Activated CD8-positive, alpha-beta memory T cell treated with anti-CD3 and anti-CD28 coated beads, Interleukin-2, amount 50 U/mL, for 24 hours (primary cell): ENCODE measurements at regions not wholly inside any gene's neighbourhood (a gene's known extent, or its start where the extent isn't known, plus 50 kb on each side); places are given as distances from the start of the nearest gene placed in this dataset.
"Not testable (repeated sequence)": the region's sequence is repeated elsewhere in the genome, so short reads cannot be mapped to it uniquely, and the experiment has no call there.

Experiments
- DNase-seq: peaks from one replicate; pipeline ENCODE4 v3.0.0-alpha.2; 2020; ENCODE audit errors: extremely low read depth

DNA sequence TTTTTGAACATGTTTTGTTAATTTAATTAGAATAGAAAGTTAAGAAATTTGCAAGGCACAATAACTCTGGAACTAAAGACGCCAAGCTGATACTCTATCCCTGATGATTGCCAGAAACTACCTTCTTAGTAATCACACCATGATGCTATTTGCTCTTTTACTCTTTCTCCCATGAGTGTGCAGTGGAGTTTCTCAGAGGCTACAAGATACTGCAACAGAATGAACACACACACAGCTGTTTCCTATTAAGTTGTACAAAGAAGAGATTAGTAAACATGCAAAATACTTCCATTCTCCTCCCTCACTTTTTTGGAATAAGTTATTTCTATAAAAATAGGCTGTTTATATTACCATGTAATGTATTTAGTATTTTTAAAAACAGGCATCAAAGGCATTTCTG, 1367.5 kb downstream of the AACS start:
- no peak for DNase-seq

DNA sequence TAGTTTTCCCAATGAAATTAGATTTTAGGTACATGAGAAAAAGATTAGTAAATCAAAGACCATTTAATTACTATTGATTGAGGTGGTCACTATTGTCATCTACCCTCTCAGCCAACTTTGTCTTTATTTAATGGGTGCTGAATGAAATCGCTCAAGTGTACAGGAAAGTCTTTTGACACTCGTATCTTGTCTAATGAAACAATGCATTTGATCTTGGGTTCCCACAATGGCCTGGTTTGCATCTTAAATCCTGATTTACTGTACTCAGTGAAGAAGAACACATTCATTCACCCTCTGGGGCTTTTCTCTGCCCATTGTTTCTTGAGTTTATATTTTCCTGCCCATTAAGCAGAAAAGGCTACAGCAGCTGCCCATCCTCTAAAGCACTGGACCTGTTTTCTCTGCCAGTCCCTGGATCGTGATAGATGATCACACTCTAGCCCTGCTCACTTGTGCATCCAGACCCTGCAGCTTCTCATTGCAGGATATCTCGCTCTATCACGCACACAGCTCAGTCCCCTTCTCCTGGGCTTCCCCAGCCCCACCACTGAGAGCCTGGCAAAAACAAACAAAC, 1369.3 kb downstream of the AACS start:
- DNase-seq: no peak

DNA sequence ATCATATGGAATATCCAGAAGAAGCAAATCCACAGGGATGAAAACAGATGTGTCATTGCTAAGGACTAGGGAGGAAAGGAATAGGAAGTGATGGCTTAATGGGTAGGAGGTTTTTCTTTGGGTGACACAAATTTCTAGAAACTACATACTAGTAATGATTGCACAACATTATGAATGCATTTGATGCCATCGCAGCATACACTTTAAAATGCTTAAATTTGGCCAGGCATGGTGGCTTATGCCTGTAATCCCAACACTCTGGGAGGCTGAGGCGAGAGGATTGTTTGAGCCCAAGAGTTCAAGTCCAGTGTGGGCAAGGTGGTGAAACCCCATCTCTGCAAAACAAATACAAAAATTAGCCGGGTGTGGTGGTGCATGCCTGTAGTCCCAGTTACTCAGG, 1370.8 kb downstream of the AACS start:
- no peak for DNase-seq

DNA sequence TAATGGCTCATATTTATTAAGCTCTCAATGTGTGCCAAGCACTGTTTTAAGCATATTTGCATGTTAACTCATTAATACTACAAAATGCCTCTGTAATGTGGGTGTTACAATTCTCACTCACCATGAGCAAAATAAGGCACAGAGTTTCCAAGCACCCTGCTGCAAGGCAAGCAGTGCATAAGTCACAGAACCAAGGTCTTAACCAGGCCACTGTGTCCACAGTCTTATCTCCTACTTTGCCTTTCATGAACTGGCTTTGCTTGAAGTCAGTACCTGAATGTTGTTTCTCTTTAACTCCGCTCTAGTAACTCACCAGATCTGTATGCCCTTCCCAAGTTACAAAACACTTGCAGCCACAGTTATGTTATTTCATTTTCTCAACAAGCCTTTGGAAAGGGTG, 1372.7 kb downstream of the AACS start:
- DNase-seq: no peak

DNA sequence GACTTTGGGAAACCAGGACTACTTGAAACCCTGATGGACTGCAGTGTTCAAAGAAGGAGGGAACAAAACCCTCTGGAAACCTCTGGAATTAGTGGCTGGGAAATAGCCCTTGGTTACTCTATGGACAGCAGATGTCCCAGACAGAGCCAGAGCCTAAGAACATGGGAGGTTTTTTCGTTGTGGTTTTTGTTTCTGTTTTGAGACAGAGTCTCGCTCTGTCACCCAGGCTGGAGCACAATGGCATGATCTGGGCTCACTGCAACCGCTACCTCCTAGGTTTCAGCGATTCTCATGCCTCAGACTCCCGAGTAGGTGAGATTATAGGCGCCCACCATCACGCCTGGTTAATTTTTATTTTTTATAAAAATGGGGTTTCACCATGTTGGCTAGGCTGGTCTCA, 1378.7 kb downstream of the AACS start:
- DNase-seq: no peak

DNA sequence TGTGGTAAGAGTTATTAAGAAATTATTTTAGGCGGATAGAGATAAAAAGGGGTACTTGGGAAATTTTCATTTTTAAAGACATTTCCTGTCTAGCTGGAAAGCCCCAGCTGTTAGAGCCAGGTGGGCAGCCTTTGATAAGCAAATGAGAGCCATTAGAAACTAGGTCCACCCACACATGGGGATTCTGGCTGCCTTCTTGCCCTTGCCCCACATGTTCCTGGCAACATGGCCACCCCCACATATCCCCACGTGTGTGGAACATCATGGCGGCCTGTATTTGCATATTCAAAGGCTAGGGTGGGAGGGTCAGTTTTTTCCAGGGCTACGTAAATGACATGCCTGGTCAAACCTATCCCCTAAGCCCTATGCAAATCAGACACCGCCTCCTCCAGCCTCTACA, 1382.1 kb downstream of the AACS start:
- no peak for DNase-seq

DNA sequence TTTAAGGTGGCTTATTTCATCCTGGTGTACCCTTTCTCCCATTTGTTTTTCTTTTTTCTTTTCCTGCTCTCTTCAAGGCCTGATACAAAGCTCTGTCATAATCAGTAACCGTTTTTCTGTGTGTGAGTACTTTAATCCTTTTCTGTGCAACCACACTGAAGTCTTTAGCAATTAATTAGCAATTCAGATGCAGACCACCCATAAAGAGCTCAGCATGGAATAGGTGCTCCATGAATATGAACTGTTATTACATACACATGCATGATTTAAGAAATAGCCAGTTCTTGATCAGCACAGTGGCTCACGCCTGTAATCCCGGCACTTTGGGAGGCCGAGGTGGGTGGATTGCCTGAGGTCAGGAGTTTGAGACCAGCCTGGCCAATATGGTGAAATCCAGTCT, 1386.6 kb downstream of the AACS start:
- DNase-seq: no peak

DNA sequence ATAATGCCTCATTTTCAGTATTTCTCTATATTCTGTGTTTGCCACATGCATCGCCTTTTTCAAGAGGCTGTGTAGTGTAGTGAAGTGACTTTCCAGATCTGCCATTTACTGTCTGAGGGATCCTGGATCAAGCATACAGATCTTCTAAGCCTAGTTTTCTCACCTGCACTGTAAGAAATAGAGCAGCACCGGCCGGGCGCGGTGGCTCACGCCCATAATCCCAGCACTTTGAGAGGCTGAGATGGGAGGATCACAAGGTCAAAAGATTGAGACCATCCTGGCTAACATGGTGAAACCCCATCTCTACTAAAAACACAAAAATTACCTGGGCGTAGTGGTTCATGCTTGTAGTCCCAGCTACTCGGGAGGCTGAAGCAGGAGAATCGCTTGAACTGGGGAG, 1387.5 kb downstream of the AACS start:
- DNase-seq: not testable (repeated sequence)

DNA sequence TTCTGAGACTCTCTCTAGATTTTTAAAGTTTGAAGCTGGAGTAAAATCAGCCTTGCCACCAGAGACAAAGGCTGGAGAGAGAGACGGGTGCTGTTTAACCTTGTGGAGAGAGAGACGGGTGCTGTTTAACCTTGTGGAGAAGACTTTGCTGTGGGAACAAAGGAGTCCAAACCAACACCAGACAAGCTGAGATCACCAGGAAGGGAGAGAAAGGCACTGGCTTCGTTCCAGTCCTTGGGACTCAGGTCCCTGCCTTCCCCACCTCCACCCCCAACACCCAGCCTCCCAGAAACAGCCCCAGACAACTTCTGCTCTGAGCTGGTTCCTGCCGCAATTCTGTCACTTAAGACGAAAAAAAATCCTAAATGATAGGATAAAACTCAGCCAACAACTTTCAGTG, 1389.3 kb downstream of the AACS start:
- no peak for DNase-seq

DNA sequence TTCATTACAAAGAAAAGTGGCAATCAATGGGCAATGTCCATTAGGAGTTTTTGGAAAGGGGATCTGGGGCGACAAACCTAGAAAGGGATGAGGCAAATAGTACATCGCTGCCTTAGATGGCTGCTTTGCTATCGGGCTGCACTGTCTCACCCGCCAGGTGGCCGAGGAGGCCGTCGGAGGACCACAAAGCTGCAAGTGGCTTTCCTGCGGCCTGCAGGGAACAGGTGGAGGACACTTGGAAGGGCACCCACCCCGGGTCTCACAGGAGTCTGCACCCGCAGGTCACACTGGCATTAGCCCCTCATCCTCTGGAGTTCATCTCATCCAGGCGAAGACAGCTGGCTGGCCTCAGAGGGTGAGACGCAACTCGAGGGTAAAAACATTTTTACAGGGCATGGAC, 1392.5 kb downstream of the AACS start:
- DNase-seq: no peak

DNA sequence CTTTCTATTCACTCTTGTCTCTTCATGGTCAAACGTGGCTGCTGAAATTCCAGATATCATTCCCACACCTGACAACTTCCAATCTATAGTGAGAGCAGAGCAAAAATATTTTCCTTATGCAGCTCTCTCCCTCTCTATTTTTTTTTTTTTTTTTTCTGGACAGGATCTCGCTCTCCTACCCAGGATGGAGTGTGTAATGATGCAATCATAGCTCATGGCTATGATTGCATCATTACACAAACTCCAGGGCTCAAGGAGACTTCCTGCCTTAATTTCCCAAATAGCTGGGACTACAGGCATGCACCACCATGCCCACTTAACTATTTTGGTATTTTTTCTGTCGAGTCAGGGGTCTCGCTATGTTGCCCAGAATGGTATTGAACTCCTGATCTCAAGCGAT, 1398.9 kb downstream of the AACS start:
- no peak for DNase-seq

DNA sequence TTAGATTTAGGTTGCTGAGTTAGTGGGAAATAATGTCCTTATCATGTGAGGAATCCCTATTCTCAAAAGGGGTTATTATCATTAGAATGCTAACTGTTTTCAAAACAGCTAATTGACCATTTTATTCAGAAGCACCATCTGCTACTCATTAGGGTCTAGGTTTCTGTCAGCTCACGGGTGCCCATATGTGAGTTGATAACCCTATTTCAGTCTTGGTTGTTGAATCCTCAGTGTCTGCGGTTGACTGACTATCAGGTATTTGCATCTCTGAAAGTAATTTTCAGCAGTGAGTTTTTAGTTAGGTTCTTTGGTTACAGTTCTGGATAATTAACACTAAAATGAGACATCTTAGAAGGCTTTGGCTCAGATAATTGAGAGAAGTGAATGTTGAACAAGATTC, 1404.0 kb downstream of the AACS start:
- no peak for DNase-seq

DNA sequence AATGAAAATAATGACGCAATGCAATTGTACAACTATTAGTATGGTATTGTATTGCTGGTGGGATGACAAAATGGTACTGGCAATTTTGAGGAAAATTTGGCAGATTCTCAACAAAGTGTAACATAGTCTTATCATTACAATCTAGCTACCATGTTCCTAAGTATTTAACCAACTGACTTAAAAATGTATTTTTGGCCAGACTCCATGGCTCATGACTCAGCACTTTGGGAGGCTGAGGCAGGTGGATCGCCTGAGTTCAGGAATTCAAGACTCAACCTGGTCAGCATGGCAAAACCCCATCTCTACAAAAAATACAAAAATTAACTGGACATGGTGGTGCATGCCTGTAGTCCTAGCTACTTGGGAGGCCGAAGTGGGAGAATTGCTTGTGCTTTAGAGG, 1409.5 kb downstream of the AACS start:
- no peak for DNase-seq

DNA sequence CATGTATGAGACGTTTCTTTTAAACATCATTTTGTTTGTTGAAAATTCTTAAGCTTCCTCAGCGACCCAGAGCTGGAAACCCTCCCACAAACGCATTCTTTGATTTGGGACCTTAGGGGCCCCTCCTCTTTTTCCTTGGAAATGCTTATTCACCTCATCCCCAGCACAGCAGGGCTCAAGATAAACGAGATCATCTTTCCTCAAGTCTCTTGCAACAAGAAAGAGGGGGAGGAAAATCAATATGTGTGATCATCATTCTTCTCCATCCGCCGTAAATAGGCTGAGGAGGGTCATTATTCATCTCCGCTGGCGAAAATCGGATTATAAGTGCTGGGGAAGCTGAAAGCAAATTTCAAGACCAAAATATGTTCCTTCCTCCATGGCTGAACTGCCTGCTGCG, 1415.2 kb downstream of the AACS start:
- no peak for DNase-seq

DNA sequence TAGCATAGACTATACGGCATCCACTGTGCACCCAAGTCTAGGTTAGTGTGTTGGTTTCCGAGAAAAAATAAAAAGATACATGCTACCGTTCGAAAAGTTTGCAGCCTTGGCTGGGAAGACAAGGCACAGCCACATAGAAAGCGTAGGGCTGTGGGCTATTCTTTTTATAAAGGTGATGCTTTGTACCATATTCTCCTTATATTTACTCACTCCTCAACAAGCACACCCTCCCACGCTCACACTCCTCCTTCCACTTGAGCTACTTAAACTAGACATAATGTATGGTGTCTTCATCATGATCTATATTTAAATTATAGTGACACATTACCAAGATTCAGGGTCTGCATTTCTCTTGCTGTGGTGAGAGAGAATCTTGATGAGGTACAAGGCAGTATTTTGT, 1416.5 kb downstream of the AACS start:
- no peak for DNase-seq

DNA sequence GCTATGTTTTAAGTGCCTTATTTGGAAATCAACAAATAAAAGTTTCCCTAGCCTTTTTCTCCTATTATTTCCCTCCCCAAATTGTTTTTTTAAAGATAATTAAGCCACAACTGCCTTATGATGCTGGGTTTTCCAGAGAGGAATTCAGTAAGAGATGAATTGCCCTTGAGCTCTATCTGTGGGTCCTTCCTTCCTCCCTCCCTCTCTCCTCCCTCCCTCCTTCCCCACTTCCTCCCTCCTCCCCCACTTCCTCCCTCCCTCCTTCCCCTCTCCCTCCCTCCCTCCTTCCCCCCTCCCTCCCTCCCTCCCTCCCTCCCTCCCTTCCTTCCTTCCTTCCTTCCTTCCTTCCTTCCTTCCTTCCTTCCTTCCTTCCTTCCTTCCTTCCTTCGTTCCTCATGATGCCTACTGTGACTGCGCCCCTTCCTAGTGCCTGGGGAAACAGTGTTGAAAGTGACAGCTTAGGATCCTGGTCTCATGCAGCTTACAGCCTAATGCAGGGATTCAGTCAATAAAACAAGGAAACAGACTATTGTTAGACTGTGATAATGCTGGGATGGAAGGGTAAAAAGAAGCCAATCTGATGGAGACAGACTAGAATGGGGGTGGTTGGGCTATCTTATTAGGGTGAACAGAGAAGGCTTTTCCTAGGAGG, 1417.1 kb downstream of the AACS start:
- DNase-seq: no peak

DNA sequence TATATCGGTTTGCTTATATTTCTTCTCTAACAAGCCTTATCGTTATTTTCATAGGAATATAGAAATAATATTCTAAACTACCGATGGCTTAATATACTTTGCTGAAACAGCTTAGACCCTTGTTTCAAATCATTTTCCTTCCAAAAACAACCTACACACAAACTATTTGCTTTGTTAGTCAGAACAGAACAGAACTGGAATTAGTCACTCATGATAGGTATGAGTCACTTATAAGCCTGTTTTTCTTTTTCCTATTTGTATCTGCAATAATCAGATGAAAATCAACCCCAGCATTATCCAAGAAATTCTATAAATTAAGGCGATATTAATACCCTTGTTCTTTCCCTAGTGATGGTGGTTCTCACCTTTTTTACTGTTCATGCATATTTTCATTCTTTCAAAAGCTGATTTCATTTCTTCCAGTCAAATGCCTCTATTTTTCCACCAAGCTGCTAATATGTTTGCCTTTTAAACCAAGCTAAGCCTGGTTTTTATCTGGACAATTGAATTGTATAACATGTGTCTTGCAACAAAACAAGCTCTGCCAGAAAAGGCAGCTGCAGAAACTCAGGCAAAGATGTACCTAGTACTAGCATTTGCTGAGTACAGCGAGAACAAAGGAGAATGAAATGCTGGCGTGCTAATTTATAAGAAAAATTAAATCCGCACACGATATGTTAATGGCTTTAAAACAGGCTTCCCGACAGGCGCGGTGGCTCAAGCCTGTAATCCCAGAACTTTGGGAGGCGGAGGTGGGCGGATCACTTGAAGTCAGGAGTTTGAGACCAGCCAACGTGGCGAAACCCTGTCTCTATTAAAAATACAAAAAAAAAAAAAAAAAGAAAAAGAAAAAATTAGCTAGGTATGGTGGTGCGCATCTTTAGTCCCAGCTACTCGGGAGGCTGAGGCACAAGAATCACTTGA, 1418.2 kb downstream of the AACS start:
- no peak for DNase-seq

DNA sequence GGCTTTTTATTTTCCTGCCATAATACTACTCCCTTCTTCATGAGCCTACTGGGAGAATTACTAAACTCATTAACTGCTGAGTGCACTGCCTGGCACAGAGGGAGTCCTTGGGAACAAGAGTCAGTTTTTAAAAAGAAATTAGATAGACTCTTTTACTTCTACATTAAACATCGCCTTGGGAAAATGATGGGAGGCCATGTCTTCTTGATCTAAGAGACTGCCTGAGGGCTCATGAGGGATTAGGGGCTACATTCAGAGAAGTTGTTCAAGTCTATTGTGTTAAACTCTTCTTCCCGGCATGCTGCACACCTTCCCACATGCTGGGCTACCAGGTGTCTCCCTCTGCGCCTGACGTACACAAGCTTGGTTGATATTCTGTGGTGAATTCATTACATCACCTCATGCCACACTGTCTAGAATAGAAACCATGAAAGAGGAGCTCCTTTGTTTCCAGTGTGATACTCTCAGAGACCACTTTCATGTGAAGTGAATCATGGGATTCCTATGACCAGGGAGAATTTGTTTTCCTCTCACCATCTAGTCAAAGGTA, 1422.3 kb downstream of the AACS start:
- no peak for DNase-seq

DNA sequence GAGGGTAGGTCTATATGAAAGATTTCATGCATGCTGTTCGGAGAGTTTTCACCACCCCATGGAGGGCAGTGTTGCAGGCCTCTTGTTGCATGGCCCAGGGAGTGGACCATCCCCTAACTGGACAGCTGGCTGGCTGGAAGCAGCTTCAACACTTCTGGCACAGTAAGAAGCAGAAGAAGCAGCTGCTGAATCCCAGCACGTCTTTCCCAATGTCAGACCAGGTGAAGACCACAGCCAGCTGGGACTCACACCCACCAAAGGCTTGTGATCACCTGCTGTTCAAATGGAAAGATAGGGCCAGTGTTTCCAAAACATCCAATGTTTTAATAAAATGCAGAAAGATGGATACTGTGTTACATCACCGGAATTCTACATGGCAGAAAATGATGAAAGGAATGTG, 1423.6 kb downstream of the AACS start:
- DNase-seq: no peak

DNA sequence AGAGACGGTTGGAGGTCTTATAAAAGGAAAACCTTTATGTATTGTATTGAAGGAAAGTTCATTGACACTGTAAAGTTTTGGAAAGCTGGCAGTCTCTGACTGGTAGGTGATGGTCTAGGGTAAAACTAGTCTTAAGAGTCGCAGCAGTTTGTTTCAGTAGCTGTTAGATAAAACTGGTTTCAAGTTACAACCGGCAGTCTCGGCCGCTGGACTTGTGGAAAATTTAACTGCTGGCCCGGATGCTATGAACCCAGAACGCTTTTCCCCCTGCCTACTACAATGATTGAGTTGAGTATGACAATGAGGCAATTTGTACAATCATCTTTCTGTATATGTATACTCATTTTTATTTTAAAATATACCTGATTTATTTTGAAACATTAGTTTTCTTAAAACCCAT, 1426.9 kb downstream of the AACS start:
- DNase-seq: no peak

DNA sequence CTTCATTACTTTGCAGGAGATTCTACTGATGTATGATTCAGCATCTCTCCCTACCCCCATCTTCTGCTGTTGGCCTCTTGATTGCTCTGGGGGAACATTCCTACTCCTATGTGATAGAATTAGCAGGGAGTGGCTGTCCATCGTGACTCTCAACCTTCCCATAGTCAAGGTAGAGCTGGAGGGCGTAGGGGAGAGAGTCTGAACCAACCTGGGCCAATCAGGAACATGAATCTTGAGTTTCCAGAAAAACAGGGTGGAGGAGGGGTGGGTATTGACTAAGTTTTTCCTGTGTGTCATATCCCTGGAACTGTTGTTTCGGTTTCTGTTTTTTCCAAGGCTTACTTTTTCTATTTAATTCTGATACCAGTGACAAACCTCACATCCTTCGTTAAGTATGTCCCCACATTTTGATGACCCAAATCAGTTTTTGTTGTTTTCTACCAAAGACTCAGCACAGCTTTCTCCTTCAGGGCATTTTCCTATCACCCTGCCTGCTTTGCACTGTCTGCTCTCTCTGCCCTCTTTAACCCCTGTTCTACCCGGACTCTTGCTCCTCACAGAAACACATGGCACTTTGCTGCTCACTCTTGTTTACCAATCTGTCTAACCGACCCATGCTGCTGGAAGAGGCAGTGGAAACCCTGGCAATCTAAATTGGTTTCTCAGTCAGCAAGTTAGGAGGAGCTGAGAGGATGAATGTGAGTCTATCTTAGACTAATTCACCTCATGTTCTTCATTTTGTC, 1428.3 kb downstream of the AACS start:
- no peak for DNase-seq

DNA sequence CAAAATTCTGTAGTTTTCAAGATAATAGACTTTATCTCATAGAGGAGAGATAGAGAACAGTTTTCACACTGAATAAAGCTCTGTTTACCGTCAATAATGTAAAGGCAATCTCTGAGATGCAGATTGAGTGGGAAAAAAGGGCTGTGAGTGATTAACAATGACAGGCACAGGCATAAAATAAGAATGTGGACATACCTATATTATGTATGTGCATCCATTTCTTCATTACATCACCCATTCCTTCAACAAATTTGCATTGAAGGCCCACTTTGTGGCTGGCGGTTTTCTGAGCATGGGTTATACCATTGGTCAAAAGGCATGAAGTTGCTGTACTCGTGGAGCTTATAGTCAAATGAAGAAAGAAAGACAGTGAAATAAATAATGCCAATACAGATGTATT, 1431.0 kb downstream of the AACS start:
- DNase-seq: no peak
